Right lobe of liver (tissue), 4 donors: ENCODE measurements at regions not wholly inside any gene's neighbourhood (a gene's known extent, or its start where the extent isn't known, plus 50 kb on each side); places are given as distances from the start of the nearest gene placed in this dataset.

Source experiments
- POLR2A ChIP-seq: fragments of 450-650 bp; IDR thresholded peaks from one replicate; pipeline ENCODE4 v1.6.1; 2017; ENCODE audit warnings: antibody characterized with exemption, mild to moderate bottlenecking
- TF ChIP-seq, protein P1 (sequence below), 4 donors: fragments of 200-600 bp in 3 of 4; fragments of 450-650 bp in 1 of 4; IDR thresholded peaks; one replicate each; pipeline versions ENCODE4 v1.5.1 to v1.8.0; 2016 to 2022; ENCODE audit warnings: antibody characterized with exemption in 4 of 4, mild to moderate bottlenecking in 2 of 4
- donor health status: DM: no; HTN: no; CAD: no.
- donor health status: DM: no; HTN: no; CAD: no.
- donor health status: DM: no; HTN: yes; CAD: no.

DNA sequence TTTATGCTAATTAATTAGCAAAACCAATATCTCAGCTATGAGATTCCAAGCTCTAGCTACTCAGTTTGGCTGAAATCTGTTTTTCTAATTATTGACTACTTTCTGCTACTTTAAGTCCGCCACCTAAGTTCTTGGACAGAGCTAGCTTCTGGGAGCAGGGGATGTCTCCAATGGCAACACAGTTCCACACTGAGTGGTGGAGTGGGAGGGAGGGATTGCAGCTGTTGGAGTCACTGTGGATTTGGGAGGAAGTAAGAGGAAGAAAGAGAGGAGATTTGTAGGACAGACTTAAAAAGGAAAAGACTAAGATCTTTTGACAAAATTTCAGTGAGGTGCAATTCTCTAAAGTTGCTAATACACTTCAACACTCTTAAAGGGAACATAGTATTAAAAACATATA, 450.8 kb downstream of the NFIB start:
- TF ChIP-seq, protein P1, sequence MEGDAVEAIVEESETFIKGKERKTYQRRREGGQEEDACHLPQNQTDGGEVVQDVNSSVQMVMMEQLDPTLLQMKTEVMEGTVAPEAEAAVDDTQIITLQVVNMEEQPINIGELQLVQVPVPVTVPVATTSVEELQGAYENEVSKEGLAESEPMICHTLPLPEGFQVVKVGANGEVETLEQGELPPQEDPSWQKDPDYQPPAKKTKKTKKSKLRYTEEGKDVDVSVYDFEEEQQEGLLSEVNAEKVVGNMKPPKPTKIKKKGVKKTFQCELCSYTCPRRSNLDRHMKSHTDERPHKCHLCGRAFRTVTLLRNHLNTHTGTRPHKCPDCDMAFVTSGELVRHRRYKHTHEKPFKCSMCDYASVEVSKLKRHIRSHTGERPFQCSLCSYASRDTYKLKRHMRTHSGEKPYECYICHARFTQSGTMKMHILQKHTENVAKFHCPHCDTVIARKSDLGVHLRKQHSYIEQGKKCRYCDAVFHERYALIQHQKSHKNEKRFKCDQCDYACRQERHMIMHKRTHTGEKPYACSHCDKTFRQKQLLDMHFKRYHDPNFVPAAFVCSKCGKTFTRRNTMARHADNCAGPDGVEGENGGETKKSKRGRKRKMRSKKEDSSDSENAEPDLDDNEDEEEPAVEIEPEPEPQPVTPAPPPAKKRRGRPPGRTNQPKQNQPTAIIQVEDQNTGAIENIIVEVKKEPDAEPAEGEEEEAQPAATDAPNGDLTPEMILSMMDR (IDR thresholded peaks at IDR 0.05), result no peak
- no peak for TF ChIP-seq POLR2A
